Adipocyte (in vitro differentiated cells): ENCODE measurements at regions not wholly inside any gene's neighbourhood (a gene's known extent, or its start where the extent isn't known, plus 50 kb on each side); places are given as distances from the start of the nearest gene placed in this dataset.
"Not testable (repeated sequence)": the region's sequence is repeated elsewhere in the genome, so short reads cannot be mapped to it uniquely, and the experiment has no call there.

ENCODE experiments used
- DNase-seq: peaks from one replicate; pipeline ENCODE4 v3.0.0-alpha.2; 2015; ENCODE audit warnings: low read depth
- H3K27me3 ChIP-seq: replicated peaks from 2 replicates; pipeline ENCODE4 v1.7.0; 2013; ENCODE audit warnings: mild to moderate bottlenecking, low read length, moderate library complexity; ENCODE audit not compliant: control insufficient read depth, insufficient read depth
- H3K36me3 ChIP-seq: 2 replicates; pipeline ENCODE4 v1.7.0; 2013; ENCODE audit warnings: low read length, mild to moderate bottlenecking, moderate library complexity; ENCODE audit not compliant: control insufficient read depth, insufficient read depth, severe bottlenecking
- H3K4me1 ChIP-seq: 2 replicates; pipeline ENCODE4 v1.7.0; 2013; ENCODE audit warnings: mild to moderate bottlenecking, low read length, moderate library complexity; ENCODE audit not compliant: control insufficient read depth, insufficient read depth
- H3K4me3 ChIP-seq: 2 replicates; pipeline ENCODE4 v1.7.0; 2013; ENCODE audit warnings: mild to moderate bottlenecking, low read length, moderate library complexity
- H3K9ac ChIP-seq: 2 replicates; pipeline ENCODE4 v1.7.0; 2013; ENCODE audit warnings: mild to moderate bottlenecking, low read length, moderate library complexity
- H3K9me3 ChIP-seq: 2 replicates; pipeline ENCODE4 v1.7.0; 2013; ENCODE audit warnings: mild to moderate bottlenecking, low read length, moderate library complexity; ENCODE audit not compliant: control insufficient read depth

DNA sequence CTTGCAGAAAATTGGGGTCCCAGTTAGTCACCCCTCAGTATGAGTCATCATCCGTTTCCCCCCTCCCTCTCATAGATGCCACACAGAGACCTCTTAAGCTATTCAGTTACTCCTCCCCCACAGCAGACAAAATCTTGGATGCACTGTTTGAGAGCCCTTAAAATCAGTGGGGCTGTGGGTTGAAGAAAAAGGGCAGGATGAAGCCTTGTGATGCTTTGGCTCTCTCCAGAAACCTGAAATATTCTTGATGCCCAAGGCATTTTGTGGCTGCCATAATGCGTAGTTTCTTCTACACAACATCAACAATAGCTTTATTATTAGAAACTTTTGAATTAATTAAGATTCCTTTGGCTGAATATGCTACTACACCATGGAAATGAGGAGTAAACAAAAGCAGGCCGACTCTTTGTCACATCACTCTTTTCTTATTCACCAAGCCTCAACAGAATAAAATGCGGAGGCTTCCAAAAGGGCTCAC, 133.8 kb downstream of the MRPS30 start:
- Histone ChIP-seq H3K9ac (no peak overlapping the region), H3K4me1 (no peaks in the 10 kb centered on the region), H3K36me3 (no peaks in the 10 kb centered on the region), H3K4me3 (no peak overlapping the region), H3K27me3 (no peaks in the 10 kb centered on the region), H3K9me3 (no peaks in the 10 kb centered on the region)
- no peak for DNase-seq

DNA sequence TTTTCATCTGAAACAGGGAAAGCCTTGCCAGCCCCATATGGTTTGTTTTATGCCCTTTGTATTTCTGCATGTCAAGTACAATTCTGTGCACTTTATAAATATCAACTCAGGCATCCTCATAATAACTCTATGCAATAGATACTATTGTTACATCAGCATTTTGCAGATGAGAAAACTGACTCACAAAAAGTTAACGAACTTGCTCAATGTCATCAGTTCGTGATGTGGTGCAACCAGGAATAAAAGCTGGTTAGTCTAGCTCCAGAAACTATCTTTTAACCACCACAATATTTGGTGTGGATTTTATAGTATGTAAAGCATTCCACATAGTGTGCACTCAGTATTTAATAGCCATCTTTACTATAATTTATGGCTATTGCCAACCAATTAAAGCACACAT, 134.9 kb downstream of the MRPS30 start:
- Histone ChIP-seq H3K9ac (no peak overlapping the region), H3K4me3 (no peak overlapping the region), H3K27me3 (no peaks in the 10 kb centered on the region), H3K36me3 (no peaks in the 10 kb centered on the region), H3K4me1 (no peaks in the 10 kb centered on the region), H3K9me3 (no peaks in the 10 kb centered on the region)
- DNase-seq, result peak; percentile 20

DNA sequence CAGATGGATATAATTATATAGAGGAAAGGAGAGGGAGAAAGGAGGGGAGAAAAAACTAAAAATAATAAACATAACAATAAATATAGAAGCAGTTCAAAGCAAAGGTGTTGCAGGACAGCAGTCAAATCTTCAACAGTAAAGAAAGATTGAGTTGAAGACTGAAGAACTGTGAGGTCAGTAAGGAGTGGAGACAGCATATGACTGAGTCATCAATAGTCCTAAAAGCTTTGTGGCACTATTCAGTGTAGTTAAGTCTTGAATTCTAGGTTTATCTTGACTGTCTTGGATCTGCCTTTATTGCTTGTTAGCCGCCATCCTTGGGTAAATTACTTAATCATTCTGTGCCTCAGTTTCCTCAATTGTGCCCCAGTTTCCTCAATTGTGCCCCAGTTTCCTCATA, 137.0 kb downstream of the MRPS30 start:
- Histone ChIP-seq H3K9ac (no peak overlapping the region), H3K4me3 (no peak overlapping the region), H3K27me3 (no peaks in the 10 kb centered on the region), H3K4me1 (no peaks in the 10 kb centered on the region), H3K9me3 (no peaks in the 10 kb centered on the region), H3K36me3 (no peaks in the 10 kb centered on the region)
- no peak for DNase-seq

DNA sequence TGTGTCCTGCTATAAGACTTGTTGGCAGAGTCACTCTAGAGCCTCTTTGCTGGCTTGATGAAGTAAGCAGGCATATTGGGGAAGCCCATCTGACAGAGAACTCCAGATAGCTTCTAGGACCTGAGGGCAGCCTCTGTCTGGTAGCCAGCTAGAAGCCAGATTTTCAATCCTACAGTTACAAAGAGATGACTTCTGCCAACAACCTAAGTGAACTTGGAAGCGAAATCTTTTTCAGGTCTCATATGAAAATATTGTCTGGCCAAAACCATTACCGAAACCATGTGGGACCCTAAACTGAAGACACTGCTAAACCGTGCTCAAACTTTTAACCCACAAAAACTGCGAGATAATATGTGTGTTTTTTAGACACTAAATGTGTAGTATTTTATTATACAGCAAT, 140.9 kb downstream of the MRPS30 start:
- H3K9ac ChIP-seq, result no peak overlapping the region
- no peaks in the 10 kb centered on the region for H3K9me3 ChIP-seq
- H3K4me1 ChIP-seq, result no peaks in the 10 kb centered on the region
- no peaks in the 10 kb centered on the region for H3K27me3 ChIP-seq
- no peaks in the 10 kb centered on the region for H3K36me3 ChIP-seq
- no peak for DNase-seq
- H3K4me3 ChIP-seq, result no peak overlapping the region

DNA sequence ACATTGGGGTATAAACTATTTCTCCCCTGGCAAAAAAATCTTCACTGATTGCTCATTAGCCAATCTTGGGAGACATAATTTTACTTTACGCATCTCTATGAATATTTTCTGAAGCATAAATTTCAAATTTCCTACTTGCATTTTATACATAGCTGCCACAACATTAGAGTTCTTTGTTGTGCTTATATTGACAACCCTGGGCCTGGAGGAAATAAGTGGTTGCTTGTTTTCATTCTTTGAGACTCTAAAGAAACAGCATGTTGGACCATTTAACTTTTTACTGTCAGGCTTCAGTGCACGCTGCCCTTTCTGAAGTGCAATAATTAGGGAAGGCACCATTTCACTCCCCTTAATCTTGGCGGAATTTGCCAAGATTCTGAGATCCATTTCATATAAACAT, 142.6 kb downstream of the MRPS30 start:
- H3K36me3 ChIP-seq, result no peaks in the 10 kb centered on the region
- DNase-seq, result no peak
- H3K4me3 ChIP-seq, result no peak overlapping the region
- no peaks in the 10 kb centered on the region for H3K27me3 ChIP-seq
- no peaks in the 10 kb centered on the region for H3K9me3 ChIP-seq
- H3K4me1 ChIP-seq, result no peaks in the 10 kb centered on the region
- no peak overlapping the region for H3K9ac ChIP-seq

DNA sequence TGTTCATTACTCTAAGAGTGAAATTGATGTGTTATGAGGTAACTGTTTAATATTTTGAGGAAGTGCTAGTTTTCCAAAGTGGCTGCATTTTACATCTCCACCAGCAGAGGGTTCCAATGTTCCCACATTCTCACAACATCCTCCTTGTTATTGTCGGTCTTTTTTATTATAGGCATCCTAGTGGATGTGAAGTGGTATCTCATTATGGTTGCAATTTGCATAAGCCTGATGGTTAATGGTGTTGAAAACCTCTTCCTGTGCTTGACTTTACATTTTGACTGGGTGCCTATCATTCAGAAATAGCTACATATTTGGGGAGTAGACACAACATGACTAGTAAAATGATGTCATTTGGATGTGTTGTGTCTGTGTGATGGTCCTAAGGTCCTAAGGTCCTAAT, 143.6 kb downstream of the MRPS30 start:
- no peaks in the 10 kb centered on the region for H3K9me3 ChIP-seq
- H3K9ac ChIP-seq, result no peak overlapping the region
- peak; percentile 38 for DNase-seq
- no peak overlapping the region for H3K4me3 ChIP-seq
- no peaks in the 10 kb centered on the region for H3K4me1 ChIP-seq
- H3K36me3 ChIP-seq, result no peaks in the 10 kb centered on the region
- no peaks in the 10 kb centered on the region for H3K27me3 ChIP-seq

DNA sequence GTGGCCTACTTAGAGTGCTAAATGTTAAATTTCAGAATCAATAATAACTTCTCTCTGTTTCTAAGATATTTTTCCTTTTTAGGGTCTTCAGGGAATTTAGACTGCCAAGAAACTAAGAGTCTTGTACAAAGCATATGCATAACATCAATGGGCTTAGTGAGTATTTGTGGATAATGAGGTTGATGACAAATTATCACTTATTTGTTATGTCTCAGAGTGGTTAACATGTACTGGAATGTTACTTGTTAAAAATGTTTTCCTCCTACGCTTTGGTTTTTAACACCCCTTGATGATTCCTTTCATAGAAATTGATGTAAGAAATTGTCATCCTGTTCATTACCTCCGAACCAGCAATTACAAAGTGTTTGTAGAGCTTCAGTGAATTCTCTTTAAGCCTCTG, 144.3 kb downstream of the MRPS30 start:
- Histone ChIP-seq H3K27me3 (no peaks in the 10 kb centered on the region), H3K9ac (no peak overlapping the region), H3K4me1 (no peaks in the 10 kb centered on the region), H3K36me3 (no peaks in the 10 kb centered on the region), H3K9me3 (no peaks in the 10 kb centered on the region), H3K4me3 (no peak overlapping the region)
- DNase-seq, result no peak

DNA sequence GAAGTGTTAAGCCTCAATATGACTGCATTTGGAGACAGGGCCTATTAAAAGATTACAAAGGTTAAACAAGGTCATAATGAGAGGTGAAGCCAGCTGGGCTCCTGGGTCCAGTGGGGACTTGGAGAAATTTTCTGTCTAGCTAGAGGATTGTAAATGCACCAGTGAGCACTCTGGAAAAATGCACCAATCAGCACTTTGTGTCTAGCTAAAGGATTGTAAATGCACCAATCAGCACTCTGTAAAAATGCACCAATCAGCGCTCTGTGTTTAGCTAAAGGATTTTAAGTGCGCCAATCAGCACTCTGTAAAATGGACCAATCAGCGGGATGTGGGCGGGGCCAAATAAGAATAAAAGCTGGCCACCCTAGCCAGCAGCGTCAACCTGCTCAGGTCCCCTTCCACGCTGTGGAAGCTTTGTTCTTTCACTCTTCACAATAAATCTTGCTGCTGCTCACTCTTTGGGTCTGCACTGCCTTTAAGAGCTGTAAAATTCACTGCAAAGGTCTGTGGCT, 150.3 kb downstream of the MRPS30 start:
- H3K4me1 ChIP-seq, H3K4me3 ChIP-seq, DNase-seq, H3K9me3 ChIP-seq, H3K9ac ChIP-seq, H3K36me3 ChIP-seq, H3K27me3 ChIP-seq: not testable (repeated sequence)

DNA sequence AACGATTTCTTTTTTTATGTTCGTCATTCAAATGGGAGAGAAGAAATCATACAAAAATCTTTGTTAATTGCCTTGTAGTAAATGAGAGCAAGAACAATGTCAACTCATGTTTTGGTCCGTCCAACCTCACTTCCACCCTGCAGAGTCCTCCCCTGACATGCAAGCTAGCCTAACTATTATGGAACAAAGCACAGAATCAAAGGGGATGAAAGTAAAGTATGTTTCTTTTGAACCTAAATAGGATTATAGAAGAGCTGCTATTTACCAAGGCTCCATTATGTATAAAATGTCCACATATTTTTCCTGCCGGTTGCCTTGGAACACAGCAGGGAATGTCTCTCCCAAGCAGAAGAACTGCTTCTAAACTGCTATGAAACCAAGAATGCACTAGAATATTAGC, 161.1 kb downstream of the MRPS30 start:
- Histone ChIP-seq H3K4me1 (no peaks in the 10 kb centered on the region), H3K9ac (no peak overlapping the region), H3K36me3 (no peaks in the 10 kb centered on the region), H3K9me3 (peaks cover 6% of the 10 kb centered on the region), H3K27me3 (no peaks in the 10 kb centered on the region), H3K4me3 (no peak overlapping the region)
- no peak for DNase-seq

DNA sequence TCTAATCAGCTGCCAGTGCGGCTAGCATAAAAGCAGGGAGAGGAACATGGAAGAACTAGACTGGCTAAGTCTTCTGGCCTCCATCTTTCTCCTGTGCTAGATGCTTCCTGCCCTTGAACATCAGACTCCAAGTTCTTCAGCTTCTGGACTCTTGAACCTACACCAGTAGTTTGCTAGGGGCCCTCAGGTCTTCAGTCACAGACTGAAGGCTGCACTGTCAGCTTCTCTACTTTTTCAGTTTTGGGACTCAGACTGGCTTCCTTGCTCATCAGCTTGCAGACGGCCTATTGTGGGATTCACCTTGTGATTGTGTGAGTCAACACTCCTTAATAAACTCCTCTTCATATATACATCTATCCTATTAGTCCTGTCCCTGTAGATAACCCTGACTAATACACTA, 162.2 kb downstream of the MRPS30 start:
- not testable (repeated sequence) for H3K9ac ChIP-seq, H3K4me1 ChIP-seq, H3K9me3 ChIP-seq, H3K4me3 ChIP-seq, H3K36me3 ChIP-seq, H3K27me3 ChIP-seq, DNase-seq

DNA sequence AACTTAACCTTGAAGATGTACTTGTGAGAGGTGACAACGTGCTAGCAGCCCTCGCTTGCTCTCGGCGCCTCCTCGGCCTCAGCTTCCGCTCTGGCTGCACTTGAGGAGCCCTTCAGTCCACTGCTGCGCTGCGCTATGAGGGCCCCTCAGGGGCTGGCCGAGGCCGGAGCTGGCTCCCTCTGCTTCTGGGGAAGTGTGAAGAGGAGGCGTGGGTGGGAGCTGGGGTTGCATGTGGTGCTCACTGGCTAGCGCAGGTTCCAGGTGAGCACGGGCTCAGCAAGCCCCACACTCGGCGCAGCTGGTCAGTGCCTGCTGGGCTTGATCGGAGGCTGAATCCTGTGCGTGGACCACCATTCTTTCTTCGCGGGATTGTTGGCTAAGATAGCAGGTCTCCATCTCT, 166.1 kb downstream of the MRPS30 start:
- Histone ChIP-seq H3K4me3 (no peak overlapping the region), H3K9me3 (peaks cover 4% of the 10 kb centered on the region), H3K27me3 (no peaks in the 10 kb centered on the region), H3K36me3 (no peaks in the 10 kb centered on the region), H3K4me1 (no peaks in the 10 kb centered on the region), H3K9ac (no peak overlapping the region)
- no peak for DNase-seq

DNA sequence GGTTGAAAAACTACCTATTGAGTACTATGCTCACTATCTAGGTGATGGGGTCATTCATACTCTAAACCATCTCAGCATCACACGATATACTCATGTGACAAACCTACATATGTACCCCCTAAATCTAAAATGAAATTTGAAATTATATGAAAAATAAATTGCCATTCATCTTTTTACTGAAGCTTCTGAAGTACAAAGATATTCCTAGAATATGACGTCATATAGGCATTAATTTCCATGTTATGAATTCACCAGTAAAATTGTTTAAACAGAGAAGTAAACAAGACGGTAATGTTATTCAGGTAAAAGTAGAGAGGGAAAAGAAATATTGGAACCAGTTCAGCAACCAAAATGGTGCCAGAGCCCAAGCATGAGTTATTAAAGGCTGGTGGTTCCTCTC, 173.0 kb downstream of the MRPS30 start:
- Histone ChIP-seq H3K4me1 (no peaks in the 10 kb centered on the region), H3K4me3 (no peak overlapping the region), H3K36me3 (no peaks in the 10 kb centered on the region), H3K27me3 (no peaks in the 10 kb centered on the region), H3K9me3 (peaks cover 32% of the 10 kb centered on the region), H3K9ac (no peak overlapping the region)
- DNase-seq, result no peak
